ENCODE measurements at regions not wholly inside any gene's neighbourhood (a gene's known extent, or its start where the extent isn't known, plus 50 kb on each side); places are given as distances from the start of the nearest gene placed in this dataset.

DNA sequence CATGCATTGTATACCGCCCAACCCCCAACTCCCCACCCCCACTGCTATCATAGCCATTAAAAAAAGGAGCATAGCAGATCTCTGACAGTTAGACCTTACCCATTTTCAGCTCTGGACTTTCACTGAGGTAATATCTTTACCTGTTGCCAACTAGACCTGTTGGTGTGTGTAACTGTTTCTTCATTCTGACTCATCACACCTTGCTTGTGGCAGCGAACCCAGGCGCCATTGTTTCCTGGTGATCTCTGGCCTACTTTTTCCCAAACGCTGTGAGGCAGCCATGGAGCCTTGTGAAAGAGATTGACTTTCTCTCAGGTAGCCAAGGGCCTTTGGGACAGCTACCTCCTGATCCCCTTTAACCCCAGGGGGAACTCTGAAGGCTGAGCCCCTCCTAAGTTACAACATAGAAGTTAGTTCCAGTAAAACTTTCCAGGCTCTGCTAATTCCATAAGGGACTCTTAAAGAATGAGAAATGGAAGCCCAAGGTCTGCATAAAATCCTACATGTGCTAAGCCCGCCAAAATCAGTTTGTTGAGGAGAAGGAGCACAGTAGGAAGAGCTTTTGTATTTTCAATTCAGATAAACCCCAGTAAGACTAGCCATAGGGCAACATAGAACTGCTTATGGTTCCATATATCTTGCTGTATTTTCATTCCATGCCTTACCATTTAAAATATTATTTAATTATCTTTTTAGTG lies 196.1 kb upstream of the CAMK1G start:
- no peaks in the 10 kb centered on the region for H3K79me2 ChIP-seq (replicated peaks; ENCODE audit: insufficient read depth)
- Mint-ChIP-seq H3K4me1 (peaks cover 39% of the 10 kb centered on the region), H3K9me3 (no peaks in the 10 kb centered on the region), H3K36me3 (ENCODE audit: low read depth) (peaks cover 4% of the 10 kb centered on the region; the same call in 2 of the 3 replicates), H3K27me3 (ENCODE audit: insufficient read depth, low read depth, poor library complexity) (peaks cover 4% of the 10 kb centered on the region), H3K4me3 (no peak overlapping the region), H3K27ac (no peak overlapping the region)
- H2AFZ ChIP-seq = peak overlapping the region; percentile 86; the same call in 1 of the 2 replicates
- no peak overlapping the region for H3K27ac ChIP-seq (ENCODE audit: low read depth)
- no peaks in the 10 kb centered on the region for H3K27me3 ChIP-seq (ENCODE audit: insufficient read depth)
- no peak for DNase-seq (ENCODE audit: low spot score)
- H3K4me2 ChIP-seq = 0 out of 2 replicates have a peak overlapping the region, but pooled peaks have one; percentile 44
- 0 out of 2 replicates have a peak, but pooled peaks cover 3% of the 10 kb centered on the region for H3F3A ChIP-seq (replicated peaks; ENCODE audit: low read depth)
- peaks cover 30% of the 10 kb centered on the region for H3K9me2 ChIP-seq (ENCODE audit: insufficient read depth)
- ATAC-seq = no peak
- TF ChIP-seq EZH2 (IDR thresholded peaks at IDR 0.05; ENCODE audit: low read depth, unreplicated experiment) = no peak
- TF ChIP-seq EZH2phosphoT487 (IDR thresholded peaks at IDR 0.05; ENCODE audit: unreplicated experiment) = no peak
- no peak for TF ChIP-seq JUNB (IDR thresholded peaks at IDR 0.05; ENCODE audit: unreplicated experiment)
- no peak for TF ChIP-seq CREB1 (CRISPR knock-in tag; IDR thresholded peaks at IDR 0.05; ENCODE audit: low read depth)
- no peak for TF ChIP-seq POLR2AphosphoS5 (IDR thresholded peaks at IDR 0.05; ENCODE audit: low read depth)
- no peak for TF ChIP-seq ZNF114 (CRISPR knock-in tag; IDR thresholded peaks at IDR 0.05)
- TF ChIP-seq STAT1 (IDR thresholded peaks at IDR 0.05; ENCODE audit: unreplicated experiment) = no peak
- no peak for TF ChIP-seq NANOG (IDR thresholded peaks at IDR 0.05; ENCODE audit: borderline replicate concordance)
- no peak for TF ChIP-seq ETS1 (IDR thresholded peaks at IDR 0.05)
- no peak for TF ChIP-seq ZNF462 (CRISPR knock-in tag; IDR thresholded peaks at IDR 0.05)
- TF ChIP-seq, protein P1, sequence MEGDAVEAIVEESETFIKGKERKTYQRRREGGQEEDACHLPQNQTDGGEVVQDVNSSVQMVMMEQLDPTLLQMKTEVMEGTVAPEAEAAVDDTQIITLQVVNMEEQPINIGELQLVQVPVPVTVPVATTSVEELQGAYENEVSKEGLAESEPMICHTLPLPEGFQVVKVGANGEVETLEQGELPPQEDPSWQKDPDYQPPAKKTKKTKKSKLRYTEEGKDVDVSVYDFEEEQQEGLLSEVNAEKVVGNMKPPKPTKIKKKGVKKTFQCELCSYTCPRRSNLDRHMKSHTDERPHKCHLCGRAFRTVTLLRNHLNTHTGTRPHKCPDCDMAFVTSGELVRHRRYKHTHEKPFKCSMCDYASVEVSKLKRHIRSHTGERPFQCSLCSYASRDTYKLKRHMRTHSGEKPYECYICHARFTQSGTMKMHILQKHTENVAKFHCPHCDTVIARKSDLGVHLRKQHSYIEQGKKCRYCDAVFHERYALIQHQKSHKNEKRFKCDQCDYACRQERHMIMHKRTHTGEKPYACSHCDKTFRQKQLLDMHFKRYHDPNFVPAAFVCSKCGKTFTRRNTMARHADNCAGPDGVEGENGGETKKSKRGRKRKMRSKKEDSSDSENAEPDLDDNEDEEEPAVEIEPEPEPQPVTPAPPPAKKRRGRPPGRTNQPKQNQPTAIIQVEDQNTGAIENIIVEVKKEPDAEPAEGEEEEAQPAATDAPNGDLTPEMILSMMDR (conservative IDR thresholded peaks at IDR 0.05; ENCODE audit: low read depth in 2 of 2) = no peak
- TF ChIP-seq REST (IDR thresholded peaks at IDR 0.05; ENCODE audit: unreplicated experiment) = no peak
- no peak for TF ChIP-seq ZNF331 (CRISPR knock-in tag; IDR thresholded peaks at IDR 0.05; ENCODE audit: low read depth)
- H3K36me3 ChIP-seq (ENCODE audit: insufficient read depth) = no peaks in the 10 kb centered on the region
- no peaks in the 10 kb centered on the region for H4K20me1 ChIP-seq (replicated peaks; ENCODE audit: insufficient read depth)
- no peak overlapping the region for H3K4me3 ChIP-seq
- peaks cover 45% of the 10 kb centered on the region for H3K4me1 ChIP-seq (ENCODE audit: insufficient read depth)

Measured in GM23338 (cell line).